NCI-H146 treated with DMSO at 0.1 percent for 48 hours (cell line): ENCODE measurements at regions not wholly inside any gene's neighbourhood (a gene's known extent, or its start where the extent isn't known, plus 50 kb on each side); places are given as distances from the start of the nearest gene placed in this dataset.
"Not testable (repeated sequence)": the region's sequence is repeated elsewhere in the genome, so short reads cannot be mapped to it uniquely, and the experiment has no call there.

Experiments used
- DNase-seq: peaks from one replicate; lab custom pipeline; 2025; ENCODE audit not compliant: unreplicated experiment; lab: John Stamatoyannopoulos, UW

DNA sequence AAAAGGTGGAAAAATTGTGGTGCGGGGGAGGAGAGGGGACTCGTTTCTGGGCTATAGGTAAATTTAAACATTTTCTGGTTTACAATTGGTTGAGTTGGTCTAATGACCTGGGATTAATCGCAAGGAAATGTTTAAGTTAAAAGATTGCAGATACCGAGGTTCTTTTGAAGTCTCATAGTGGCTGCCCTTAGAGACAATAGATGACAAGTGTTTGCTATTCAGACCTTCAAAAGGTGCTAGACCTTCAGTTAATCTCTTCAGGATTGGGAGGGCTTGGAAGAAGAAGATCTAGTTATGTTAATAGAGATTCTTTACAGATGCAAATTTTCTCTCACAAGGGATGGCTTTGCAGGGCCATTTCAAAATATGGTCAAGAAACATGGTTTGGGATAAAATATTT is 2286.1 kb upstream of the AGA start:
- DNase-seq = no peak

DNA sequence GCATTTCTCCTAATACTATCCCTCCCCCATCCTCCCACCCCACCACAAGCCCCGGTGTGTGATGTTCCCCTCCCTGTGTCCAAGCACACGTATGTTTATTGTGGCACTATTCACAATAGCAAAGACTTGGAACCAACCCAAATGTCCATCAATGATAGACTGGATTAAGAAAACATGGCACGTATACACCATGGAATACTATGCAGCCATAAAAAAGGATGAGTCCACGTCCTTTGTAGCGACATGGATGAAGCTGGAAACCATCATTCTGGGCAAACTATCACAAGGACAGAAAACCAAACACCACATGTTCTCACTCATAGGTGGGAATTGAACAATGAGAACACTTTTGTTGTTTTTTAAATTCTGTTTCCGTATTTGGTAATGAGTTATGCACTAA is 2294.6 kb upstream of the AGA start:
- not testable (repeated sequence) for DNase-seq

DNA sequence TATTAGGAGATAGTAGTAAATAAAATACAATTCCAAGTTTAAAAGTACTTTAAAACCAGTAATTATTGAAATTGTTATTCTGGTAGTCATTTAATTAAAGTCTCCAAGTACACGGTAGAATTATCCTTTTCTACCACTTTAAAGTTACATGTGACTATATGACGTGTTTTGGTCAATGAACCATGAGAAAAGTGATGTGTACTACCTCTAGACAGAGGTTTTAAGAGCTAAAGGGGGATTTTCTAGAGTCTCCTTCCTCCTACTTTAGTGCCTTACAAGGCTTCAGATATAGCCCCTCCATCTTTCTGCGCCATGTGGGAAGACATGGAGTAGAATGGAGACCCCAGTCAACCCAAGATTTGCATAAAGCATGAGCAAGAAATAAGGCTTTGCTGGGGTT is 2296.6 kb upstream of the AGA start:
- no peak for DNase-seq

DNA sequence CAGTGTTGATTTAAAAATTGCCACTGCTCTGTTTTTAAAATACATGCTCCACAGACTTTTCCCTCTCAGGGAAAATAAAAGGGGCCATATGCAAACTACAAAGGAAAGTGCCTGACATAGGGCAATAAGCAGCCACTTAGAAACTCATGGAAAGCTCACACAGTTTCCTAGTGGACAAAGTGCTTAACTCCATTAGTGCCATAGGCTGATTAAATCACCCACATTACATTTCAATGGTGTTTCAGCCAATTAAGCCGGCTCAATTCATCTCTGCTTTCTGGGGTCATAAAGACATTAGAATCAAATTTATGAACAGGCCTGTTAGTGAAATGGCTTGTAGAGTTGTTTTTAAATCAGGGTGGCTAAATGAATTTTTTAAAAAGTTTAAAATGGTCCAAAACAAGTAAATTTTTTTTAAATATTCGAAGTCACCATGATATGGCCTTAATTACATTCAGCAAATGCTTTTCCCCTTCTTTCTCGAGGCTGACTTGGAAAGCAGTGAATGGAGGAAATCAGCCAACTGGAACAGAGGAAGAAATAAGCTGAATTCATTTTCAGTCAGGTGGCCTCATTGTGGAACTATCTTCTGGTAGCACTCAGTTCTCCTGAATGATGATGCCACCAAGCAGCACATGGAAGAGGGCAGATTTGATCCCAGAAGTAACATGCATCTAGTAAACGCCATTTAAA is 2305.1 kb upstream of the AGA start:
- no peak for DNase-seq

DNA sequence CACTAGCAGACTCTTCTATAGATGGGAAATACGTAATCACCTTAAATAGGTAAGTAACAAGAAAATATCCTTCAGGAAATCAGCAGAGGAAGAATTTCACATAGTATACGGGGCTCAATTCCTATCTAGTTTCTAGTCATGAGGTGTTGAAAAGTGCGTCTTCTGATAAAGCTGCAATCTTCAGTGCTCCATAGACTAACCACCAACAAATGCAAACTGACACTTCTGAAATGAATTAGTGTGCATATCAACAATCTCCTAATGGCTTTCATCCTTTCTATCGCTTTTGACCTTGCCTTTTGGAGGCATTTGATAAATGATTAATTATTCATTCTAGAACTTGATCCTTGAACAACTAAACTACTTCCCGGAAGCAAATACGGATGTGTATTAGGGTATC is 2306.6 kb upstream of the AGA start:
- DNase-seq = no peak

- peak; percentile 1 for DNase-seq
Observed at GRCh38 chr4:179750374-179750773, 2308.1 kb upstream of the AGA start.

- no peak for DNase-seq
Observed at GRCh38 chr4:179751669-179752068, 2309.4 kb upstream of the AGA start.

GRCh38 chr4:179755322-179755721 is 2313.1 kb upstream of the AGA start:
- DNase-seq = no peak

DNA sequence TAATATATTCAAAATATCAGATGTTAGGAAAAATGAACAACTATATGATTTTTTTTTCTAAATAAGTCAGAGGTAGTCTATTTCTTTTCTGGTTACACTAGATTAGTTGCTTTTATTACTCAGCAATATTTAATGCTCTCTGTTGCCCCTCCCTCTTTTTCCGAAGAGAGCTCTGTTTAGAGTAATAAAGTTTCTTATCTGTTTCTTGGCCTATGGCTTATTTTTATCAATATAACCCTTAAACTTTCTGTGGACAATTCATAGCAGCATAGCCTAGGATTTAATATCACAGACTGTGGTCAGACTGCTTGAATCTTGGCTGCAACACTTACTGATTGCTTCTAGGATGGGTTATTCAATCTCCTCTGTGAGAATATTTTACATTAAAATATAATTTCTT is 2315.4 kb upstream of the AGA start:
- DNase-seq = no peak

DNA sequence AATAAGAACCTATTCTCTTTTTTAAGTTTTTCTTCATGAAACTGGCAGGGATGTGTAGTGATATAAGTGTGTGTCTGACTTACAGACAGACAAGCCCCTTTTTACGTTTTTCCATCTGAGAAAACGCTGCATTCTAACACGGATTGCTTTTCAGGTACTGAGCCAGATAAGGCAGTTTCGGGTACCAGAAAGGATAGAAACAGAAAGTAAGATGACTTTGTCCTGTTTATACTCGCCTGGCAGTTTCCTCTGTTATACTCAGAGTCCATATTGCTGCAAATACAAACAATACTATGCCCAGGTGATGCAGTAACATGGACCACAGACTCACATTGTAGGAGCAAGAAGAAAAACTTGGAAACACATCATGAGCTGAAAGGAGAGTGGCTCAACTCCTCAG is 2320.6 kb upstream of the AGA start:
- no peak for DNase-seq

GRCh38 chr4:179766938-179767337 is 2324.7 kb upstream of the AGA start:
- no peak for DNase-seq

GRCh38 chr4:179768996-179769395 is 2326.8 kb upstream of the AGA start:
- no peak for DNase-seq

- DNase-seq = no peak
Observed at GRCh38 chr4:179797738-179798137, 2355.5 kb upstream of the AGA start.

DNA sequence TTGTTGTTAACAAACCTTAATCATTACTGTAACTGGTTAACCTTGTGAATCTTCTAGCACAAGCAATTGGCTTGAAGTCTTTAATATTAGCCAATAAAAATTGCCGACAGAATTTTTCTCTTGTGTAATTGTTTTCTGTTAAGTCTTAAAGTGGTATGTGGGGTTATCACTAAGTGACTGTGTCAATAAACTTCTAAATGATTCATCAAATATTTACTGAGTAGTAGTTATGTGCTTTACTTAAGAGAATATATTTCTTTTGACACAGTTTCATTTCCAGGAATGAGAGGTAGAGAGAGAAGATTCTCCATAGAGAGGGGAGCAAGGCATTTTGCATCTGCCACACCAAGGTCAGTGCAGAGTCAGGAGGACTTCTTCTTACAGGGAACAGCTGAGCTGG is 2361.6 kb upstream of the AGA start:
- no peak for DNase-seq

DNA sequence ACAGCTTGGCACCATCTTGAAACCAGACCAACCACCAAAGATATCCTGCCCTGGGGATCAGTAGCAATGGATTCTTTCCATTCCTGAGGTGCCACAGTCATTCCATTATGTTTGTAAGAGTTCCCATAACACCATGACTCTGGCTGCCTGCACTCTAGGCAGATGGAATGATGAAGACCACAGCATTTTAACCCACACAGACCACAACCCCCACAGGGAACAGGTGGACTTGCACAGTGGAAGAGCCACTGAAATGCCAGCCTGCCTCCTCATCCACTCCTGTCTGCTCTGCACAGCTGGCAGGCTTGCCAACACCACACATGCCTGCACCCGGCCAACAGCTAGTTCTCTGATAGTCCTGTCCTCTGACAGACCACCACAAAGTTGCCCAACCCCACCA is 2362.2 kb upstream of the AGA start:
- DNase-seq = no peak

DNA sequence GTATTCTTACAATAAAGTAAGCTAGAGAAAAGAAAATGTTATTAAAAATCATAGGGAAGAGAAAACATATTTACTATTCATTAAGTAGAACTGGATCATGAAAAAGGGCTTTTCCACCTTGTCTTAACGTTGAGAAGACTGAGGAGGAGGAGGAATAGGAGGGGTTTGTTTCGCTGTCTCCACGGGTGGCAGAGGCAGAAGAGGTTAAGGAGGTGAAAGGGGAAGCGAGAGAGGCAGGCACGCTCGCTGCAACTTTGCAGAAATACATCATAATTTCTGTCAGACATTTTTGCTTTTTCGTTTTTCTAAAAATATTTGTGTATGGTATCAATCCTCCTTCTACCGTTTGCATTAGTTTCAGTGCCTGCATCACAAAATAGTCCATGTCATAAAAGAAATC is 2375.1 kb upstream of the AGA start:
- no peak for DNase-seq

DNA sequence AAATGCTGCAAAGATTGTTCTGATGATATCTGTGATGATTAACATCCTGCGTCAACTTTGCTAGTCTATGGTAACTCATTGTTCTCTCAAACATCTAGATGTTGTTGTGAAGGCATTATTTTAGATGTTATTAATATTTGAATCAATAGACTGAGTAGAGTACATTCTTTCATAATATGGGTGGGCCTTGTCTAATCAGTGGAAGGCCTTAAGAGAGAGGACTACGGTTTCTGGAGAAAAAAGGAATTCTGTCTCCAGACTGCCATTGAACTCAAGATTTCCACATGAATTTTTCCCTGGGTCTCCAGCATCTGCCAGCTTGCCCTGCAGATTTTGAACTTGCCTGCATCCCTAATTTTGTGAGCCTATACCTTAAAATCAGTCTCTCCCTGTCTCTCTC is 2381.1 kb upstream of the AGA start:
- no peak for DNase-seq

DNA sequence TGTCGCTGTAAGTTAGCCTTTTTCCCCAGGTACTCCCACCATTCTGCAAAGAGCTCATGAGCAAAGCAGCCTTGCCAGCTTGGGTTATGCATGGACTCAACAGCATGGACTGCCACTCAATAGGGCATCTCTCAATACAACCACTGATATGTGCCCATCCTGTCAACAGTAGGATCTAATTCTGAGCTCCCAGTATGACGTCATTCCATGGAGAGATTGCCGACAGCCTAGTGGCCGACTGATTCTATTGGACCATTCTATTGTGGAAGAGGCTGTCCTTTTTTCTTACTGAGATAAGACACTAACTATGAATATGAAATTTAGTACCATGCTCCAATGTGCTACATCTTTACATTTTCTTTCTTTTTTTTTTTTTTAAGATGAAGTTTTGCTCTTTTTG is 2389.0 kb upstream of the AGA start:
- DNase-seq = no peak

DNA sequence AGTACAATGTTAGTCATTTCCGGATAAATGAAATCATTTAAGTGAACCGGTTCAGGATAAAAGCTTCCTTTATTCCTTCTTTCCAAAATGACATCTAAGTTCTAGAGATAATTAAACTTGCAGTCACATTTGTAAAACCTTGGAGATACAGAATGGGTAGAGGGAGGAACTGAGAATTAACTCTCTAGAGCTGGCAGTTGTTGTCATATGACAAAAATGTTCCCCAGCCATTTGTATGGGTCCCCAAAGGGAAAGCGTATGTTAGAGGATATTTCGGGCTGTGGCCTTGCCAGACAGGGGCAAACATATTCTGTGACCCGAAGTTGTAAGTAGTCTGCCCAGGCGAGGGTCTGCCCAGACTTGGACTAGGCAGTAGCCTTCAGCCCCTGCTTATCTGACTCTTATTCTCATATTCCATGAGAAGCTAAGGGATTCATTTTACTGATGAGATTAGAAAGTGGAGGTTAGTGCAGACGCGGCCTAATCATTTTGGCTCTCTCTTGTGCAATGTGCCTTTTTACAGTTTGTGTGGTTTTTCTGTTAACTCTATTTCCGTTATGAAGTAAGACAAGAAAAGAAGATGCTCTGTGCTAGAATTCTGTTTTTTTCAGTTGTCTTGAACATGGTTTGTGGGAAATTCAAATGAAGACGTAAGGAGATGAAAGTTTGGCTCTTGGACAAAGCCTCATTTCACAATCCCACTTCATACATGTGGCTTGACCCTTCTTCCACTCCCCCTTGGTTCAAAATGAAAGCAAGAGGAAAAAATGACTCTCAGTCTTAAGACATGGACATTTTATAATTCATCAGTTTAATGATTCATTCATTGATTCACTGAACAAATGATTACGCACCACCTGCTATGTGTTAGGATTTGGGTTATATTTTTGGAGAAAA is 2394.2 kb upstream of the AGA start:
- no peak for DNase-seq

DNA sequence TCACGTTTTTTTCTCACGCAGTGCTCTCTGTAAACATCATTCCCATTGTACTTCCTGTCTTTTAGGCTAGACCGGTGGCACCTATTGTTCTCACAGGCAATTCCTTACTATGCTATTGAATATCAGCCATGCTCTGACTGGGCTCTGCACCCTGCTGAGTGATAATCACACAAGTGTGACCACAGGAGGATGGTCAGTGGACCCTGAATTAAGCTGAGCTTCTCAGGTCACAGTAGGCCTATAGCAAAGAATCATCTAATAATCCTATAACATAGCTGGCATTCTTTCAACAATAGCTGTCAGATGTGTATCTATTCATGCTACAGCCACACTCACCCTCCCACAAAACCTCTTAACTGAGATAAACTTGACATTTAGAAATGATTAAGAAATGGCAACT is 2399.8 kb upstream of the TENM3 start:
- DNase-seq = peak; percentile 23

- no peak for DNase-seq
Observed at GRCh38 chr4:179855469-179855868, 2387.7 kb upstream of the TENM3 start.

GRCh38 chr4:179858221-179858620 is 2385.0 kb upstream of the TENM3 start:
- DNase-seq = no peak
